ENCODE measurements at regions not wholly inside any gene's neighbourhood (a gene's known extent, or its start where the extent isn't known, plus 50 kb on each side); places are given as distances from the start of the nearest gene placed in this dataset.

- H3K27ac Mint-ChIP-seq (ENCODE audit: unreplicated experiment), result no peak overlapping the region
- Histone ChIP-seq H3K27me3 (ENCODE audit: insufficient read depth, low read length) (no peaks in the 10 kb centered on the region), H3K4me1 (ENCODE audit: insufficient read depth, low read length) (no peaks in the 10 kb centered on the region), H3K27ac (ENCODE audit: low read depth, low read length) (no peak overlapping the region), H3K9ac (ENCODE audit: low read length) (no peak overlapping the region), H3K36me3 (ENCODE audit: insufficient read depth, low read length) (no peaks in the 10 kb centered on the region), H3K4me2 (ENCODE audit: low read length) (no peak overlapping the region), H2AFZ (ENCODE audit: low read depth, low read length) (no peak overlapping the region), H4K20me1 (ENCODE audit: insufficient read depth, low read length) (no peaks in the 10 kb centered on the region), H3K79me2 (ENCODE audit: insufficient read depth, low read length) (no peaks in the 10 kb centered on the region), H3K4me3 (ENCODE audit: insufficient read depth, low read depth, low read length) (no peak overlapping the region), H3K9me3 (ENCODE audit: insufficient read depth, low read depth, low read length) (peaks cover 3% of the 10 kb centered on the region)
- H3K36me3 Mint-ChIP-seq (ENCODE audit: low read depth, unreplicated experiment), result no peaks in the 10 kb centered on the region
- peaks cover 6% of the 10 kb centered on the region for H3K9me3 Mint-ChIP-seq (ENCODE audit: unreplicated experiment)
- FAIRE-seq, result no peak
- DNase-seq (ENCODE audit: low read depth), result no peak
- no peaks in the 10 kb centered on the region for H3K4me1 Mint-ChIP-seq (ENCODE audit: low read depth, unreplicated experiment)
- no peak overlapping the region for H3K4me3 Mint-ChIP-seq (ENCODE audit: unreplicated experiment)
- no peak for TF ChIP-seq EZH2 (IDR thresholded peaks at IDR 0.05; ENCODE audit: insufficient read depth, low read length)
- TF ChIP-seq, protein P1, sequence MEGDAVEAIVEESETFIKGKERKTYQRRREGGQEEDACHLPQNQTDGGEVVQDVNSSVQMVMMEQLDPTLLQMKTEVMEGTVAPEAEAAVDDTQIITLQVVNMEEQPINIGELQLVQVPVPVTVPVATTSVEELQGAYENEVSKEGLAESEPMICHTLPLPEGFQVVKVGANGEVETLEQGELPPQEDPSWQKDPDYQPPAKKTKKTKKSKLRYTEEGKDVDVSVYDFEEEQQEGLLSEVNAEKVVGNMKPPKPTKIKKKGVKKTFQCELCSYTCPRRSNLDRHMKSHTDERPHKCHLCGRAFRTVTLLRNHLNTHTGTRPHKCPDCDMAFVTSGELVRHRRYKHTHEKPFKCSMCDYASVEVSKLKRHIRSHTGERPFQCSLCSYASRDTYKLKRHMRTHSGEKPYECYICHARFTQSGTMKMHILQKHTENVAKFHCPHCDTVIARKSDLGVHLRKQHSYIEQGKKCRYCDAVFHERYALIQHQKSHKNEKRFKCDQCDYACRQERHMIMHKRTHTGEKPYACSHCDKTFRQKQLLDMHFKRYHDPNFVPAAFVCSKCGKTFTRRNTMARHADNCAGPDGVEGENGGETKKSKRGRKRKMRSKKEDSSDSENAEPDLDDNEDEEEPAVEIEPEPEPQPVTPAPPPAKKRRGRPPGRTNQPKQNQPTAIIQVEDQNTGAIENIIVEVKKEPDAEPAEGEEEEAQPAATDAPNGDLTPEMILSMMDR (IDR thresholded peaks at IDR 0.05; ENCODE audit: insufficient read depth, low read depth, low read length), result no peak
- peaks cover 3% of the 10 kb centered on the region for H3K27me3 Mint-ChIP-seq (ENCODE audit: low read depth, unreplicated experiment)
Observed at GRCh38 chr6:126605089-126605488, 265.2 kb downstream of the CENPW start.

DNA sequence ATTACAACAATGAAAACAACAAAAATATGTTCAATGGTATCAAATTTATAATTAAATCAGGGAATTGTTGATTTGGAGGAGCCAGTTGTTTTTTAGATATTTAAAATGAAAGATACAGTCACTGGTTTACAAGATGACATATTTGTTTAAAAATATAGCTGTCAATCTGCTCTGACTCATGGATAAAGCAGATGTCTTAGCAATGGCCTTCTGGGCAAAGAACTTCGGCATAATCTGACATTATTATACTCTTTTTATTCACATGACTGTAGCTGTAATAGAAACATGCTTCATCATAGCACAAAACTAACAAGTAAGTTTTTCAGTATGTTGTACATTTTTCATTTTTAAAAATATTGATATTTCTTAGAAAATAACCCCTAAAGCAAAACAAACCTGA lies 267.4 kb downstream of the CENPW start:
- no peak for FAIRE-seq
- H3K4me1 Mint-ChIP-seq (ENCODE audit: low read depth, unreplicated experiment), result no peaks in the 10 kb centered on the region

GRCh38 chr6:126608681-126609080 lies 268.8 kb downstream of the CENPW start:
- peaks cover 18% of the 10 kb centered on the region for H3K9me3 Mint-ChIP-seq (ENCODE audit: unreplicated experiment)
- TF ChIP-seq, protein P1 (IDR thresholded peaks at IDR 0.05; ENCODE audit: insufficient read depth, low read depth, low read length), result no peak
- TF ChIP-seq EZH2 (IDR thresholded peaks at IDR 0.05; ENCODE audit: insufficient read depth, low read length), result no peak
- no peak overlapping the region for H2AFZ ChIP-seq (ENCODE audit: low read depth, low read length)
- no peak overlapping the region for H3K27ac ChIP-seq (ENCODE audit: low read depth, low read length)
- H3K36me3 ChIP-seq (ENCODE audit: insufficient read depth, low read length), result no peaks in the 10 kb centered on the region
- no peak overlapping the region for H3K4me2 ChIP-seq (ENCODE audit: low read length)
- H3K27ac Mint-ChIP-seq (ENCODE audit: unreplicated experiment), result no peak overlapping the region
- H3K79me2 ChIP-seq (ENCODE audit: insufficient read depth, low read length), result no peaks in the 10 kb centered on the region
- DNase-seq (ENCODE audit: low read depth), result no peak
- FAIRE-seq, result no peak
- H3K4me1 ChIP-seq (ENCODE audit: insufficient read depth, low read length), result no peaks in the 10 kb centered on the region
- H3K4me3 ChIP-seq (ENCODE audit: insufficient read depth, low read depth, low read length), result no peak overlapping the region
- H3K4me3 Mint-ChIP-seq (ENCODE audit: unreplicated experiment), result no peak overlapping the region
- no peaks in the 10 kb centered on the region for H3K9me3 ChIP-seq (ENCODE audit: insufficient read depth, low read depth, low read length)
- no peaks in the 10 kb centered on the region for H3K27me3 ChIP-seq (ENCODE audit: insufficient read depth, low read length)
- H3K27me3 Mint-ChIP-seq (ENCODE audit: low read depth, unreplicated experiment), result no peaks in the 10 kb centered on the region
- H4K20me1 ChIP-seq (ENCODE audit: insufficient read depth, low read length), result no peaks in the 10 kb centered on the region
- H3K36me3 Mint-ChIP-seq (ENCODE audit: low read depth, unreplicated experiment), result no peaks in the 10 kb centered on the region
- no peaks in the 10 kb centered on the region for H3K4me1 Mint-ChIP-seq (ENCODE audit: low read depth, unreplicated experiment)
- no peak overlapping the region for H3K9ac ChIP-seq (ENCODE audit: low read length)

More for the DNA sequence above, 267.4 kb downstream of the CENPW start:
- Histone ChIP-seq H3K27ac (ENCODE audit: low read depth, low read length) (no peak overlapping the region), H3K4me3 (ENCODE audit: insufficient read depth, low read depth, low read length) (no peak overlapping the region), H3K79me2 (ENCODE audit: insufficient read depth, low read length) (no peaks in the 10 kb centered on the region), H3K36me3 (ENCODE audit: insufficient read depth, low read length) (no peaks in the 10 kb centered on the region), H3K4me1 (ENCODE audit: insufficient read depth, low read length) (no peaks in the 10 kb centered on the region), H3K9me3 (ENCODE audit: insufficient read depth, low read depth, low read length) (peaks cover 3% of the 10 kb centered on the region), H2AFZ (ENCODE audit: low read depth, low read length) (no peak overlapping the region), H3K4me2 (ENCODE audit: low read length) (no peak overlapping the region), H3K9ac (ENCODE audit: low read length) (no peak overlapping the region), H3K27me3 (ENCODE audit: insufficient read depth, low read length) (no peaks in the 10 kb centered on the region), H4K20me1 (ENCODE audit: insufficient read depth, low read length) (no peaks in the 10 kb centered on the region)
- Mint-ChIP-seq H3K4me3 (ENCODE audit: unreplicated experiment) (no peak overlapping the region), H3K27ac (ENCODE audit: unreplicated experiment) (no peak overlapping the region), H3K36me3 (ENCODE audit: low read depth, unreplicated experiment) (no peaks in the 10 kb centered on the region), H3K27me3 (ENCODE audit: low read depth, unreplicated experiment) (peaks cover 3% of the 10 kb centered on the region), H3K9me3 (ENCODE audit: unreplicated experiment) (peaks cover 17% of the 10 kb centered on the region)
- TF ChIP-seq EZH2 (IDR thresholded peaks at IDR 0.05; ENCODE audit: insufficient read depth, low read length), result no peak
- TF ChIP-seq, protein P1 (IDR thresholded peaks at IDR 0.05; ENCODE audit: insufficient read depth, low read depth, low read length), result no peak
- no peak for DNase-seq (ENCODE audit: low read depth)
